ENCODE measurements at regions not wholly inside any gene's neighbourhood (a gene's known extent, or its start where the extent isn't known, plus 50 kb on each side); places are given as distances from the start of the nearest gene placed in this dataset.

DNA sequence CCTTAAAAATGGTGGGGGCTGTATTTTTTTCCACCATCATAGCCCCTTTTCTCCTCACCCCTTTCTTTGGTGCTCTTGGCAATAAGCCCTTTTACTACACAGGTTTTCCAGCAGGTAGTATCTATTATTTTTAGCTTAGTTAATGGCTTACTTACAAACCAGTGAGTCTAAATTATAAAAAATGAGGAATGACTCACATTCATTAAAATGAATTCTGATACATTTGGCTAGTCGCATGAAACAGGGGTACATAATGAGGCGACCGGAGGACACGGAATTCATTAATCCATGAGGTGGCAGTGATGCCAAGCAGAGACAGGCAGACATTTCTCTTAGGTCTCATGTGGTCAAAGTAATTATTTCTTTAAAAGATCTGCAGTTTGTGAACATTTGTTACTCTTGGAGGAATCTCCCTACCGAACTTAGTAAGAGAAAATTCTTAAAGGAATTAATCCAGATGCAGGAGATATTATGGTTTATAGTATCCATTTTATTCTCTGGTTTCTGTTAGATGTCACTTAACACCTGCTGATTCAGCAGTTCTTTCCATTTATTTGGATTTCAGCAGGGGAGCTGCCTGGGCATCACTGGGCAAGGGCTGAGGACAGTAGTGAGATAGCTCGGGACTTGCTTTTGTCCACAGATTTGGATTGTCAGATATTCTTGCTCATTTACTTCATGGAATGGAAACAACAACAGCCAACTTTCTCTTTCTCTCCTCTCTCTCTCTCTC lies 575.0 kb upstream of the NR3C2 start:
- DNase-seq (ENCODE audit: insufficient read length) (no peak), FAIRE-seq (no peak)
- TF ChIP-seq POLR2A (IDR thresholded peaks at IDR 0.05; ENCODE audit: low read depth, low read length) (no peak), POLR2AphosphoS5 (IDR thresholded peaks at IDR 0.05; ENCODE audit: low read depth, low read length) (no peak), TAF1 (IDR thresholded peaks at IDR 0.05; ENCODE audit: borderline replicate concordance, low read depth, low read length) (no peak)

DNA sequence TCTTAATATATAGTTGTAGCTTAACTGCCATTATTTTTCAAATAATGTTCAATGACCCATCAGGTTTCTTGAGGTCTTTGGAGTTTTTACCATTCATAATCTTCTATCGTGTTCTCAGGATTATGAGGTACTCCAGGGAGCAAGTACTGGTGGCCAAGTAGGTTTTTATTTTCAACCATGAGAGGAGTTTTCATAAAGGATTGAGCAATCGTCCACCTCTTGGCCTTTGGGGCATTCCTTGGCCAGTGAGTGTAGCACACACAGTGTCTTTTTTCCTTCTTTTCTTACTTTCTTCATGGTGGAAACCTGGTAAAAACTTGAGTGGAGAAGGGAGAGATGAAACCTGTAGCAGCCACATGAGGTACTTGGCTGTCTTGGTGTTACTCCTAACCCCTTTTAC lies 567.0 kb upstream of the NR3C2 start:
- FAIRE-seq (no peak), DNase-seq (ENCODE audit: insufficient read length) (no peak)
- TF ChIP-seq POLR2AphosphoS5 (IDR thresholded peaks at IDR 0.05; ENCODE audit: low read depth, low read length): no peak
- TF ChIP-seq POLR2A (IDR thresholded peaks at IDR 0.05; ENCODE audit: low read depth, low read length): no peak
- TF ChIP-seq TAF1 (IDR thresholded peaks at IDR 0.05; ENCODE audit: borderline replicate concordance, low read depth, low read length): no peak

DNA sequence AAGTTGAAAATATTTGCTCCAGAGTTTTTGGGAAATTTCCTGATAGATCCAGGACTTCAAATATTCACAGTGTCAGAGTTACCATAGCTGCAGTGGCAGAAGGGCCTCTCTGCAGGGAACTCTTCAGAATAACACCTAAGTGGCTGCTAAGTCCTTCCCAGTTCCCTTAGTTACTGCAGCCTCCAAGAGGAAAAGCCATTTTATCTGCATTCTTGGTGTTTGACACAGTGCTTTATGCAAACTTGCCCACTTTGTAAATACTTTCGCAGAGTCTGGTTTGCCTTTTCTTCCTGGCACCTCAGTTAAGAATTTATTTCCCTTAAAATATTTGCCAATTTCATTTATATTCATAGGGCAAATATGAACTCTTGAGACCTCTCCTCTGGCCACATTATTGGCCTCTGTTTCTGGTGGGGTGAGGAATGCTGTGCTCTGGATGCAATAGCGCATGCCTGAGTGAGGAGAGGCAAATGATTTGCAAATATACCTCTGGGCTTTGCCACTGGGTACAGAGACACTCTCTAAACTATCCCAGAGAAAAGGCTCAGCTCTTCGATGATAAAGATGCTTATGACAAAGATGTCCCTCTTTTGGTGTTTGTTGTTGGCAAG lies 566.3 kb upstream of the NR3C2 start:
- FAIRE-seq (no peak), DNase-seq (ENCODE audit: insufficient read length) (no peak)
- TF ChIP-seq TAF1 (IDR thresholded peaks at IDR 0.05; ENCODE audit: borderline replicate concordance, low read depth, low read length): no peak

DNA sequence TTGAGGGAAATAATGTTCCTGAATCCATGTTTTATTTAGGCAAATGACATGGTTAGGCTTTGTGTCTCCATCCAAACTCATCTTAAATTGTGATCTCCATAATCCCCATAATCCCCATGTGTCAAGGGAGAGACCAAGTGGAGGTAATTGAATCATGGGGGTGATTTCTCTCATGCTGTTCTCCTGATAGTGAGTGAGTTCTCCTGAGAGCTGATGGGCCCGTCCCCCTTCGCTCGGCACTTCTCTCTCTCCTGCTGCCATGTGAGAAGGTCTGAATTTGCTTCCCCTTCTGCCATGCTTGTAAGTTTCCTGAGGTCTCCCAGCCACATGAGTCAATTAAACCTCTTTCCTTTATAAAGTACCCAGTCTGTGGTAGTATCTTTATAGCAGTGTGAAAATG lies 563.0 kb upstream of the NR3C2 start:
- FAIRE-seq (no peak), DNase-seq (ENCODE audit: insufficient read length) (no peak)
- TF ChIP-seq POLR2A (IDR thresholded peaks at IDR 0.05; ENCODE audit: low read depth, low read length) (no peak), POLR2AphosphoS5 (IDR thresholded peaks at IDR 0.05; ENCODE audit: low read depth, low read length) (no peak), TAF1 (IDR thresholded peaks at IDR 0.05; ENCODE audit: borderline replicate concordance, low read depth, low read length) (no peak)

DNA sequence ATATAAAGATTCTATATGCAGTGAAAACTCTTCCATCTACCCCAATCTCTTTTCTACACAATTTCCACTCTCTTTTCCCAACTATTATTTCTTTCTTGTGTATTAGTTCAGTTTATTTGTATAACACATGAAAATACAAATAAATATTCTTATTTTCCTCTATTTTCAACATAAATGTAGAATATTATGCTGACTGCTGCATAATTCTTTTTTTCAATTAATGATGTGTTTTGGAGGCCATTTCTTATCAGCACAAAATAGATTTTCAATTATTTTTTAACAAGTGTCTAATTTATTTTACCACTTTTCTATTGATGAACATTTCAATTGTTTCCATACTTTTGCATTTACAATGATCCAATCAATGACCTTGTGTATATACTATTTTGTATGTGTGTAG lies 557.7 kb upstream of the NR3C2 start:
- DNase-seq (ENCODE audit: insufficient read length): no peak
- TF ChIP-seq TAF1 (IDR thresholded peaks at IDR 0.05; ENCODE audit: borderline replicate concordance, low read depth, low read length): no peak
- no peak for TF ChIP-seq POLR2A (IDR thresholded peaks at IDR 0.05; ENCODE audit: low read depth, low read length)
- TF ChIP-seq POLR2AphosphoS5 (IDR thresholded peaks at IDR 0.05; ENCODE audit: low read depth, low read length): no peak
- FAIRE-seq: no peak

DNA sequence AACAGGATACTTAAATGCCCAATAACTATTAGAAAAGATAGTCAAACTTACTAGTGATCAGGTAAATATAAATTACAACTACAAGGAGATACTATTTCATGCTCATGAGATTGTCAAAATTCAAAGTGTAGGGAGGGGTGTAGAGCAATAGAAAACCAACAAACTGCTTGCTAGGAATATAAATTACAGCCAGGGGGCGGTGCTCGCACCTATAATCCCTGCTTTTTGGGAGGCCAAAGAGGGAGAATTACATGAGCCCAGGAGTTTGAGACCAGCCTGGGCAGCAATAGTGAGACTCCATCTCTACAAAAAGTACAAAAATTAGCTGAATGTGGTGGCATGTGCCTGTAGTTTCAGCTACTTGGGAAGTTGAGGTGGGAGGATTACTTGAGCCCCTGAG lies 556.5 kb upstream of the NR3C2 start:
- no peak for DNase-seq (ENCODE audit: insufficient read length)
- no peak for TF ChIP-seq TAF1 (IDR thresholded peaks at IDR 0.05; ENCODE audit: borderline replicate concordance, low read depth, low read length)
- TF ChIP-seq POLR2A (IDR thresholded peaks at IDR 0.05; ENCODE audit: low read depth, low read length): no peak
- no peak for TF ChIP-seq POLR2AphosphoS5 (IDR thresholded peaks at IDR 0.05; ENCODE audit: low read depth, low read length)
- peak; percentile 54 for FAIRE-seq

DNA sequence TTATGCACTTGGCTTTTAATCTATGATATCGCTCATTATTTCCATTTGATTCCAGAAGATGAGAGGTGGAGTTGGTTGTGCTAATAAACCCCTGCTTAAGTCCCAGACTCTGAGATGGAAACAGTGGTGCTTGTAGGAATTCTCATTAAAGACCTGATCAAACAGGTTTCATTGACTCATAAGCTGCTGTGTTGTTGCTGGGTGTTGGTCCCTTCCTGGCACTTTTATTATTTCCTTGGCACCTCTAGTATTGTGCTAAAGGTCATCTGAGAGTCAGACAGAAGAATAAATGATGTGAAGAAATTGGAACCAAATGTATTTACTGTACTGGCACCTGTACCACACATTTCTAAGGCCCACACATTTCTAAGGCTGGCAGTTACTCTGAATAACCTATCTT lies 544.7 kb upstream of the NR3C2 start:
- TF ChIP-seq POLR2A (IDR thresholded peaks at IDR 0.05; ENCODE audit: low read depth, low read length) (no peak), POLR2AphosphoS5 (IDR thresholded peaks at IDR 0.05; ENCODE audit: low read depth, low read length) (no peak), TAF1 (IDR thresholded peaks at IDR 0.05; ENCODE audit: borderline replicate concordance, low read depth, low read length) (no peak)
- FAIRE-seq: no peak
- DNase-seq (ENCODE audit: insufficient read length): no peak

DNA sequence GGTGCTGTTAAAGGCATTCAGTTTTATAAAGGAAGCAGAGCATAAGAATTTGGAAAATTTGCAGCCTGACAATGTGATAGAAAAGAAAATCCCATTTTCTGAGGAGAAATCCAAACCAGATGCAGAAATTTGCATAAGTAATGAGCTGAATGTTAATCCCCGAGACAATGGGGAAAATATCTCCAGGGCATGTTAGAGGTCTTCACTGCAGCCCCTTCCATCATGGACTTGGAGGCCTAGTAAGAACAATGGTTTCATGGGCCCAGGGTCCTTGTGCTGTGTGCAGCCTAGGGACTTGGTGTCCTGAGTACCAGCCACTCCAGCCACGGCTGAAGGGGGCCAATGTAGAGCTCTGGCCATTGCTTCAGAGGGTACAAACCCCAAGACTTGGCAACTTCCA lies 542.7 kb upstream of the NR3C2 start:
- TF ChIP-seq POLR2A (IDR thresholded peaks at IDR 0.05; ENCODE audit: low read depth, low read length) (no peak), TAF1 (IDR thresholded peaks at IDR 0.05; ENCODE audit: borderline replicate concordance, low read depth, low read length) (no peak), POLR2AphosphoS5 (IDR thresholded peaks at IDR 0.05; ENCODE audit: low read depth, low read length) (no peak)
- DNase-seq (ENCODE audit: insufficient read length) (no peak), FAIRE-seq (no peak)

DNA sequence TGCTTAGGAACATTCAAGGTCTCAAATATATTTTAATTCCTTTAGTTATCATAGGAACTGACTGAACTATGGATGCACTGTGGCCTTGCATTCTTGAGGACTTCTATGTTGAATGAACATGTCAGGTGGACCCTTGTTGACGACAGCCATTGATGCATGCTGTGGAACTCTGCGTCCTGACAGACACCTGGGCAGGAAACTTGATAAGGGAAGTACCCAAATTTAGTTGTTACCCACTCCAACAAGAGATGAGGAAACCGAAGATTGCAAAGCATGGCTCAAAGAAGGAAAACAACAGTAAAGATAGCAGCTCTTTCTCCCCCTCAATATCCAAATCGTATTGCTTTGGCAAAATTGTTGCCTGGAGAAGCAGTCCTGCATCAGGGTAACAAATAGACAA lies 540.0 kb upstream of the NR3C2 start:
- FAIRE-seq (no peak), DNase-seq (ENCODE audit: insufficient read length) (no peak)
- TF ChIP-seq POLR2A (IDR thresholded peaks at IDR 0.05; ENCODE audit: low read depth, low read length) (no peak), TAF1 (IDR thresholded peaks at IDR 0.05; ENCODE audit: borderline replicate concordance, low read depth, low read length) (no peak), POLR2AphosphoS5 (IDR thresholded peaks at IDR 0.05; ENCODE audit: low read depth, low read length) (no peak)

DNA sequence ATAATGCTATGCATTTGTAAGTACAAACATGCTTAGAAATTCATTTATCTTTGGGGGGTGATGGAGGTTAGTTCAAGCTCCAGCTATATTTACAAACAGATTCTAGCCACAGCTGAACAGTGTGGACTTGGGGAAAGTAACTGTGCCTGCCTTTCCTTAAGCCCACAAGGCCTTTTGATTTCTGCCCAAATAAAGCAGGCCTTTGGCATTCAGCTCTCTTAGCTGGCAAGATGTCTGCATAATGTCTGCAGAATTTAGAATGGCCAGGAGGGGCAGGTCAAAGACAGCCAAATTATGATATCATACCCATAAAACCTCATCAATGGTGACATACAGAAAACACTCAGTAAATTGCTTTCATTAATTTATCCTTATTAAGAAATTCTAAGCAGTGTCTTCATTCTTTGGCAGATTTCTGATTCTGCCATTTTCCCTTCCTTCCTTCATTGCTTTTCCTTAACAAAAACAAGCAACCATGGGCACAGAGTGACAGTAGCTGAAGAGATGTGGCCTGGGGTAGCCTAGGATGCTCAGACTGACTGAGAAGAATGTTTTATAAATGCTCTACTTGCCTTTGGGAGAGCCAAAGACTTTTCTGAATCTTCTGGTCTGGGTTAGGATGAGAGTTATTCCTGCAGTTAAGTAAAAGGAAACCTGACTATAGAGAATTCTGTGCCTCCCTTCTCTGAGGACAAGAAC lies 538.7 kb upstream of the NR3C2 start:
- DNase-seq (ENCODE audit: insufficient read length) (no peak), FAIRE-seq (no peak)
- TF ChIP-seq TAF1 (IDR thresholded peaks at IDR 0.05; ENCODE audit: borderline replicate concordance, low read depth, low read length): no peak
- no peak for TF ChIP-seq POLR2A (IDR thresholded peaks at IDR 0.05; ENCODE audit: low read depth, low read length)
- no peak for TF ChIP-seq POLR2AphosphoS5 (IDR thresholded peaks at IDR 0.05; ENCODE audit: low read depth, low read length)

DNA sequence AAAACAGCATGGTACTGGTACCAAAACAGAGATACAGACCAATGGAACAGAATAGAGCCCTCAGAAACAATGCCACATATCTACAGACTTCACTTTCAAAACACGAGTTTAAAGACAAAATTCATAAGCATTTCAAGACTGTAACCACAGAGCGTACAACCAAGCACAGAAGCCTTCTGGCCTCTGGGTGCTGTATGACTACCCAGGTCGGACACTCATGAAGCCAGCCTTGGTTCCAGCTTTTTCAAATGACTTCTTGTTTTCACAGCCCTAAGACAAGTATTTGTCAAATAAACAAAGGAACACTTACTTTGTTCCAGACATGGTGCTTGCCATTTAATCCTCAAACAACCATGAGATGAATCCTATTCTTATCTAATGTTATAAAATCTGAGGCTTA lies 536.1 kb upstream of the NR3C2 start:
- DNase-seq (ENCODE audit: insufficient read length) (no peak), FAIRE-seq (no peak)
- TF ChIP-seq POLR2AphosphoS5 (IDR thresholded peaks at IDR 0.05; ENCODE audit: low read depth, low read length): no peak
- TF ChIP-seq POLR2A (IDR thresholded peaks at IDR 0.05; ENCODE audit: low read depth, low read length): no peak
- no peak for TF ChIP-seq TAF1 (IDR thresholded peaks at IDR 0.05; ENCODE audit: borderline replicate concordance, low read depth, low read length)

DNA sequence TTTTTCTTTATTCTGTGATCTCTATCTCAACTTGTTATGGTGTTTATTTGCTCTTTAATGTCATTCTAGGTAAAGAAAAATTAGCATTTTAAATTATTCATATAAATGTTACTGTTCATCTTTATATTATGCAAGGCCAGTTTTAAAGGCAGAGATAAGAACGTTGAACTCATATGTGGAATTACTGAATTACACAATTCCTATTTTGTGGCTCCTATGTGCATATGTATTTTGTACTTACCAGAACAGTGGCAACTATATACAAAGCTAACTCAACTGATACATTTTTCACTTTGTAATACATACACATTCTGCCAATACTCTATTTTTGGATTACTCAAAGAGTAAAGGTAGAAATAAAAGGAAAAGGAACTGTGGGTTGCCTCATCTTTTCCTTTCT lies 533.2 kb upstream of the NR3C2 start:
- no peak for TF ChIP-seq POLR2AphosphoS5 (IDR thresholded peaks at IDR 0.05; ENCODE audit: low read depth, low read length)
- TF ChIP-seq POLR2A (IDR thresholded peaks at IDR 0.05; ENCODE audit: low read depth, low read length): no peak
- no peak for TF ChIP-seq TAF1 (IDR thresholded peaks at IDR 0.05; ENCODE audit: borderline replicate concordance, low read depth, low read length)
- DNase-seq (ENCODE audit: insufficient read length): no peak
- FAIRE-seq: no peak
